Hepatocyte (in vitro differentiated cells): ENCODE measurements at regions not wholly inside any gene's neighbourhood (a gene's known extent, or its start where the extent isn't known, plus 50 kb on each side); places are given as distances from the start of the nearest gene placed in this dataset.

Source experiments
- DNase-seq: peaks from one replicate; pipeline ENCODE4 v3.0.0-alpha.2; 2016; ENCODE audit warnings: low spot score
- H2AFZ ChIP-seq: fragments of 200-600 bp; sonication (generic); 2 replicates; pipeline ENCODE4 v1.6.0; 2016; ENCODE audit warnings: antibody characterized with exemption, mild to moderate bottlenecking
- H3K27ac ChIP-seq: fragments of 200-600 bp; sonication (generic); 2 replicates; pipeline ENCODE4 v1.5.1; 2016; ENCODE audit warnings: mild to moderate bottlenecking
- H3K27me3 ChIP-seq: fragments of 200-600 bp; sonication (generic); 2 replicates; pipeline ENCODE4 v1.6.1; 2016
- H3K36me3 ChIP-seq: fragments of 200-600 bp; sonication (generic); replicated peaks from 2 replicates; pipeline ENCODE4 v1.5.1; 2016; ENCODE audit warnings: low read depth; ENCODE audit not compliant: insufficient read depth
- H3K4me1 ChIP-seq: fragments of 200-600 bp; sonication (generic); 2 replicates; pipeline ENCODE4 v1.5.1; 2016; ENCODE audit warnings: mild to moderate bottlenecking, moderate library complexity; ENCODE audit not compliant: insufficient read depth
- H3K4me2 ChIP-seq: fragments of 200-600 bp; sonication (generic); 2 replicates; pipeline ENCODE4 v1.6.0; 2016
- H3K4me3 ChIP-seq: fragments of 200-600 bp; sonication (generic); 2 replicates; pipeline ENCODE4 v1.5.1; 2016; ENCODE audit warnings: mild to moderate bottlenecking
- H3K79me2 ChIP-seq: fragments of 200-600 bp; sonication (generic); 2 replicates; pipeline ENCODE4 v1.6.0; 2017; ENCODE audit warnings: mild to moderate bottlenecking
- H3K9me2 ChIP-seq: fragments of 200-600 bp; sonication (generic); replicated peaks from 2 replicates; pipeline ENCODE4 v1.6.0; 2017; ENCODE audit warnings: mild to moderate bottlenecking; ENCODE audit not compliant: insufficient read depth
- H3K9me3 ChIP-seq: fragments of 200-600 bp; sonication (generic); 2 replicates; pipeline ENCODE4 v1.5.1; 2016; ENCODE audit warnings: low read depth, mild to moderate bottlenecking
- H4K20me1 ChIP-seq: fragments of 200-600 bp; sonication (generic); 2 replicates; pipeline ENCODE4 v1.6.0; 2016; ENCODE audit warnings: mild to moderate bottlenecking; ENCODE audit not compliant: insufficient read depth, poor library complexity, severe bottlenecking
- EZH2 ChIP-seq: fragments of 200-600 bp; sonication (generic); IDR thresholded peaks from 2 replicates; pipeline ENCODE4 v1.6.1; 2016; ENCODE audit warnings: antibody characterized with exemption, mild to moderate bottlenecking, borderline replicate concordance
- EZH2phosphoT487 ChIP-seq: fragments of 200-600 bp; sonication (generic); IDR thresholded peaks from one replicate; pipeline ENCODE4 v1.6.1; 2018; ENCODE audit warnings: antibody characterized with exemption, mild to moderate bottlenecking, low read depth, moderate library complexity; ENCODE audit not compliant: unreplicated experiment, severe bottlenecking
- WGBS: methylation state at CpG from one replicate; pipeline ENCODE4 v1.1.6; 2016; ENCODE audit warnings: low lambda C conversion rate; ENCODE audit errors: missing lambda C conversion rate; 5-methylcytosine and 5-hydroxymethylcytosine counted together
- TF ChIP-seq, protein P1 (sequence below): fragments of 200-600 bp; sonication (generic); IDR thresholded peaks from 2 replicates; pipeline ENCODE4 v1.5.1; 2016; ENCODE audit warnings: antibody characterized with exemption, mild to moderate bottlenecking; ENCODE audit not compliant: poor library complexity

DNA sequence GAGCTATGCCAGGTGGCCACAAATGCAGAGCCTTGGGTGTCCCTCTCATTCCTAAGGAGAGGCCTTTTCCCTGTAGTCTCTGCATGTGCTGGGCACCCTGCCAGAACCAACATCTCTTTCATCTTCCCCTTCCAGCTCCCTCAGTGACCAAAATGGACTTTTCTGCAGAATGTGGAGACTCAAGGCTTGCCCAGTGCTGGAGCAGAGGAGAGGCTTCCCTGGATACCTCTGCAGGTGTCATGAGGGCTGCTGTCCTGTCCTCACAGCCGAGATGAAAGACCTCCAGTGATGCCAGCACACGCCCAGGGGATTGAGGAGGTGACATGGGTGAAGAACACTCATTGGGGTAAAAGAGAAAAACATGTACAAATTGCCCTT, 347.0 kb upstream of the AJAP1 start:
- TF ChIP-seq EZH2phosphoT487: no peak
- TF ChIP-seq EZH2: no peak
- TF ChIP-seq, protein P1, sequence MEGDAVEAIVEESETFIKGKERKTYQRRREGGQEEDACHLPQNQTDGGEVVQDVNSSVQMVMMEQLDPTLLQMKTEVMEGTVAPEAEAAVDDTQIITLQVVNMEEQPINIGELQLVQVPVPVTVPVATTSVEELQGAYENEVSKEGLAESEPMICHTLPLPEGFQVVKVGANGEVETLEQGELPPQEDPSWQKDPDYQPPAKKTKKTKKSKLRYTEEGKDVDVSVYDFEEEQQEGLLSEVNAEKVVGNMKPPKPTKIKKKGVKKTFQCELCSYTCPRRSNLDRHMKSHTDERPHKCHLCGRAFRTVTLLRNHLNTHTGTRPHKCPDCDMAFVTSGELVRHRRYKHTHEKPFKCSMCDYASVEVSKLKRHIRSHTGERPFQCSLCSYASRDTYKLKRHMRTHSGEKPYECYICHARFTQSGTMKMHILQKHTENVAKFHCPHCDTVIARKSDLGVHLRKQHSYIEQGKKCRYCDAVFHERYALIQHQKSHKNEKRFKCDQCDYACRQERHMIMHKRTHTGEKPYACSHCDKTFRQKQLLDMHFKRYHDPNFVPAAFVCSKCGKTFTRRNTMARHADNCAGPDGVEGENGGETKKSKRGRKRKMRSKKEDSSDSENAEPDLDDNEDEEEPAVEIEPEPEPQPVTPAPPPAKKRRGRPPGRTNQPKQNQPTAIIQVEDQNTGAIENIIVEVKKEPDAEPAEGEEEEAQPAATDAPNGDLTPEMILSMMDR: no peak
- Histone ChIP-seq H3K9me2 (no peaks in the 10 kb centered on the region), H3K27me3 (no peaks in the 10 kb centered on the region), H3K4me1 (no peaks in the 10 kb centered on the region), H3K36me3 (no peaks in the 10 kb centered on the region), H2AFZ (no peak overlapping the region), H4K20me1 (no peaks in the 10 kb centered on the region), H3K79me2 (no peaks in the 10 kb centered on the region), H3K4me3 (no peak overlapping the region), H3K4me2 (no peak overlapping the region), H3K9me3 (no peaks in the 10 kb centered on the region), H3K27ac (no peak overlapping the region)
- WGBS: 68% methylated on average over 2 of the region's 2 CpGs
- no peak for DNase-seq

DNA sequence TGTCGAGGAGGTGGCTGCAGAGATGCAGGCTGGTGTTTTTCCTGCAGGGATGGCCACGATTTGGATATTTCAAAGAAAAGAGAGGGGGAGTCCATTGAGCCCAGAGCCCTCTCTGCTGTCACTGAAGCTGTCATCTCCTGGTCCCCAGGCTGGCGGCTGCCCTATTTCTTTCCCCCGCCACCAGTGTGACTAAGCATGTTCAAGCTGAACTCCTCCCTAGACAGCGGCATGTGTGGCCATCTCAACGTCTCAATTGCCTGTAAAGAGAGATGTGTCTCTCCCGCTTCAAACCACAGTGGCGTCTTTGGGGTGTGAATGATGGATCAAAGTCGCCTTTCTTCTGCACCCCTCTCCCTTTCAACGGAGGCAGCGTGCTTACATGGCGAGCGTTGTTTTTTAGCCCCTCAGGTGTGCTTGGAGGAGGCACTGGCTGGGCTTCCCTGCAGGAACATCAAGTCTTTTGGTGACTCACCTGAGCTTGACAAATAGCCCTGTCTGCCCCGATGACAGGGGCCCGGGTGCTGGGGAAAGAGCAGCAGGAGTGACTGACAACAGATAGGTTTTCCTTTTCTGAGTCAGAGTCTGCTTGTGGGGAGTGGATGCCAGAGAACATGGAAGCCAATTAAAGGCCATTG, 346.4 kb upstream of the AJAP1 start:
- H3K79me2 ChIP-seq: no peaks in the 10 kb centered on the region
- H2AFZ ChIP-seq: no peak overlapping the region
- H3K27ac ChIP-seq: no peak overlapping the region
- no peaks in the 10 kb centered on the region for H3K9me2 ChIP-seq
- H3K36me3 ChIP-seq: no peaks in the 10 kb centered on the region
- no peaks in the 10 kb centered on the region for H4K20me1 ChIP-seq
- no peak for DNase-seq
- H3K4me3 ChIP-seq: no peak overlapping the region
- 82% methylated on average over 15 of the region's 15 CpGs for WGBS
- no peak overlapping the region for H3K4me2 ChIP-seq
- H3K9me3 ChIP-seq: no peaks in the 10 kb centered on the region
- no peaks in the 10 kb centered on the region for H3K4me1 ChIP-seq
- TF ChIP-seq, protein P1: no peak
- TF ChIP-seq EZH2phosphoT487 (no peak), EZH2 (no peak)
- no peaks in the 10 kb centered on the region for H3K27me3 ChIP-seq

DNA sequence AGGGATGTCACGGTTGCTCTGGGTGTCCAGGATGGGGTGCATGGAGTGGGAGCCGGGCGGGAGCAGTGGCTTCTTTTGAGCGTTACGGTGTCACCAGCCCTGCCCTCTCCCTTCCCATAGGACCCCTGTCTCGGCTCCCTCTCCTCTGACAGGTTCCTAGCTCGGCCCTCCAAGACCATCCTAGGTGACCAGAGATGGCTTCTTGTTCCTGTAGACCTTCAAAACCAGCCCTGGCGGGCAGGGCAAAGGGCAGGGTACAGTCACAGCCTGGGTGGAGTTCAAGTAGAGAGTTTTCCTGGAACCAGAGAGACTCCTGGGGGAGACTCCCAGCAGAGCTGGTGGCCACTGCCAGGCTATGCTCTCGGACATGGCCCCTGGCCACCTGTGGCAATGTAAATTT, 345.6 kb upstream of the AJAP1 start:
- WGBS: 85% methylated on average over 9 of the region's 9 CpGs
- Histone ChIP-seq H3K27ac (no peak overlapping the region), H3K9me3 (no peaks in the 10 kb centered on the region), H3K27me3 (no peaks in the 10 kb centered on the region), H3K36me3 (no peaks in the 10 kb centered on the region), H3K4me3 (no peak overlapping the region), H3K9me2 (no peaks in the 10 kb centered on the region), H3K4me2 (no peak overlapping the region), H2AFZ (no peak overlapping the region), H3K79me2 (no peaks in the 10 kb centered on the region), H4K20me1 (no peaks in the 10 kb centered on the region), H3K4me1 (no peaks in the 10 kb centered on the region)
- TF ChIP-seq EZH2phosphoT487 (no peak), EZH2 (no peak)
- TF ChIP-seq, protein P1: no peak
- no peak for DNase-seq
